ENCODE measurements at regions not wholly inside any gene's neighbourhood (a gene's known extent, or its start where the extent isn't known, plus 50 kb on each side); places are given as distances from the start of the nearest gene placed in this dataset.
"Not testable (repeated sequence)": the region's sequence is repeated elsewhere in the genome, so short reads cannot be mapped to it uniquely, and the experiment has no call there.

GRCh38 chr13:50159607-50160006 lies 144.4 kb downstream of the KCNRG start:
- H3K9me3 ChIP-seq (ENCODE audit: control insufficient read depth, low read length): no peaks in the 10 kb centered on the region

GRCh38 chr13:50161052-50161451 lies 145.8 kb downstream of the KCNRG start:
- Histone ChIP-seq H3K4me1 (ENCODE audit: control insufficient read depth, insufficient read depth, low read length) (peaks cover 25% of the 10 kb centered on the region), H3K9me3 (ENCODE audit: control insufficient read depth, low read length) (no peaks in the 10 kb centered on the region), H3K27me3 (replicated peaks; ENCODE audit: control insufficient read depth, insufficient read depth, low read length) (no peaks in the 10 kb centered on the region), H3K9ac (ENCODE audit: low read length) (no peak overlapping the region), H3K36me3 (ENCODE audit: control insufficient read depth, insufficient read depth, low read length, severe bottlenecking) (no peaks in the 10 kb centered on the region), H3K4me3 (ENCODE audit: low read length) (no peak overlapping the region)
- no peak for DNase-seq (ENCODE audit: low read depth)

More at GRCh38 chr13:50159607-50160006, 144.4 kb downstream of the KCNRG start:
- no peak overlapping the region for H3K9ac ChIP-seq (ENCODE audit: low read length)
- DNase-seq (ENCODE audit: low read depth): no peak
- peaks cover 27% of the 10 kb centered on the region for H3K4me1 ChIP-seq (ENCODE audit: control insufficient read depth, insufficient read depth, low read length)
- no peaks in the 10 kb centered on the region for H3K27me3 ChIP-seq (replicated peaks; ENCODE audit: control insufficient read depth, insufficient read depth, low read length)
- no peaks in the 10 kb centered on the region for H3K36me3 ChIP-seq (ENCODE audit: control insufficient read depth, insufficient read depth, low read length, severe bottlenecking)
- no peak overlapping the region for H3K4me3 ChIP-seq (ENCODE audit: low read length)

GRCh38 chr13:50162001-50162400 lies 146.8 kb downstream of the KCNRG start:
- H3K36me3 ChIP-seq (ENCODE audit: control insufficient read depth, insufficient read depth, low read length, severe bottlenecking): no peaks in the 10 kb centered on the region
- no peaks in the 10 kb centered on the region for H3K27me3 ChIP-seq (replicated peaks; ENCODE audit: control insufficient read depth, insufficient read depth, low read length)
- H3K4me3 ChIP-seq (ENCODE audit: low read length): no peak overlapping the region
- H3K9me3 ChIP-seq (ENCODE audit: control insufficient read depth, low read length): no peaks in the 10 kb centered on the region
- DNase-seq (ENCODE audit: low read depth): no peak
- peaks cover 15% of the 10 kb centered on the region for H3K4me1 ChIP-seq (ENCODE audit: control insufficient read depth, insufficient read depth, low read length)
- no peak overlapping the region for H3K9ac ChIP-seq (ENCODE audit: low read length)

GRCh38 chr13:50162567-50162966 lies 147.3 kb downstream of the KCNRG start:
- H3K4me3 ChIP-seq (ENCODE audit: low read length): no peak overlapping the region
- H3K4me1 ChIP-seq (ENCODE audit: control insufficient read depth, insufficient read depth, low read length): peaks cover 11% of the 10 kb centered on the region
- no peaks in the 10 kb centered on the region for H3K27me3 ChIP-seq (replicated peaks; ENCODE audit: control insufficient read depth, insufficient read depth, low read length)
- no peak for DNase-seq (ENCODE audit: low read depth)
- H3K9me3 ChIP-seq (ENCODE audit: control insufficient read depth, low read length): no peaks in the 10 kb centered on the region
- H3K36me3 ChIP-seq (ENCODE audit: control insufficient read depth, insufficient read depth, low read length, severe bottlenecking): no peaks in the 10 kb centered on the region
- H3K9ac ChIP-seq (ENCODE audit: low read length): no peak overlapping the region

- Histone ChIP-seq H3K4me1 (ENCODE audit: control insufficient read depth, insufficient read depth, low read length) (no peaks in the 10 kb centered on the region), H3K9ac (ENCODE audit: low read length) (no peak overlapping the region), H3K9me3 (ENCODE audit: control insufficient read depth, low read length) (no peaks in the 10 kb centered on the region), H3K27me3 (replicated peaks; ENCODE audit: control insufficient read depth, insufficient read depth, low read length) (no peaks in the 10 kb centered on the region), H3K4me3 (ENCODE audit: low read length) (no peak overlapping the region), H3K36me3 (ENCODE audit: control insufficient read depth, insufficient read depth, low read length, severe bottlenecking) (no peaks in the 10 kb centered on the region)
- DNase-seq (ENCODE audit: low read depth): no peak
Measured at GRCh38 chr13:50167224-50167947, 152.1 kb downstream of the KCNRG start.

- Histone ChIP-seq H3K27me3 (replicated peaks; ENCODE audit: control insufficient read depth, insufficient read depth, low read length) (no peaks in the 10 kb centered on the region), H3K4me1 (ENCODE audit: control insufficient read depth, insufficient read depth, low read length) (no peaks in the 10 kb centered on the region), H3K36me3 (ENCODE audit: control insufficient read depth, insufficient read depth, low read length, severe bottlenecking) (no peaks in the 10 kb centered on the region), H3K9me3 (ENCODE audit: control insufficient read depth, low read length) (no peaks in the 10 kb centered on the region), H3K9ac (ENCODE audit: low read length) (no peak overlapping the region), H3K4me3 (ENCODE audit: low read length) (no peak overlapping the region)
- DNase-seq (ENCODE audit: low read depth): no peak
Measured at GRCh38 chr13:50167967-50168366, 152.7 kb downstream of the KCNRG start.

- Histone ChIP-seq H3K9me3 (ENCODE audit: control insufficient read depth, low read length) (no peaks in the 10 kb centered on the region), H3K4me3 (ENCODE audit: low read length) (no peak overlapping the region), H3K9ac (ENCODE audit: low read length) (no peak overlapping the region), H3K4me1 (ENCODE audit: control insufficient read depth, insufficient read depth, low read length) (no peaks in the 10 kb centered on the region), H3K27me3 (replicated peaks; ENCODE audit: control insufficient read depth, insufficient read depth, low read length) (no peaks in the 10 kb centered on the region), H3K36me3 (ENCODE audit: control insufficient read depth, insufficient read depth, low read length, severe bottlenecking) (no peaks in the 10 kb centered on the region)
- DNase-seq (ENCODE audit: low read depth): no peak
Measured at GRCh38 chr13:50168786-50169185, 153.5 kb downstream of the KCNRG start.

- H3K4me1 ChIP-seq (ENCODE audit: control insufficient read depth, insufficient read depth, low read length): no peaks in the 10 kb centered on the region
- H3K36me3 ChIP-seq (ENCODE audit: control insufficient read depth, insufficient read depth, low read length, severe bottlenecking): no peaks in the 10 kb centered on the region
- DNase-seq (ENCODE audit: low read depth): peak; percentile 36
- no peak overlapping the region for H3K4me3 ChIP-seq (ENCODE audit: low read length)
- no peaks in the 10 kb centered on the region for H3K27me3 ChIP-seq (replicated peaks; ENCODE audit: control insufficient read depth, insufficient read depth, low read length)
- no peak overlapping the region for H3K9ac ChIP-seq (ENCODE audit: low read length)
- no peaks in the 10 kb centered on the region for H3K9me3 ChIP-seq (ENCODE audit: control insufficient read depth, low read length)
Measured at GRCh38 chr13:50170447-50171037, 155.3 kb downstream of the KCNRG start.

GRCh38 chr13:50171590-50172282 lies 156.5 kb downstream of the KCNRG start:
- Histone ChIP-seq H3K36me3 (ENCODE audit: control insufficient read depth, insufficient read depth, low read length, severe bottlenecking) (no peaks in the 10 kb centered on the region), H3K27me3 (replicated peaks; ENCODE audit: control insufficient read depth, insufficient read depth, low read length) (no peaks in the 10 kb centered on the region), H3K9me3 (ENCODE audit: control insufficient read depth, low read length) (no peaks in the 10 kb centered on the region), H3K9ac (ENCODE audit: low read length) (no peak overlapping the region), H3K4me1 (ENCODE audit: control insufficient read depth, insufficient read depth, low read length) (no peaks in the 10 kb centered on the region), H3K4me3 (ENCODE audit: low read length) (no peak overlapping the region)
- peak; percentile 25 for DNase-seq (ENCODE audit: low read depth)

GRCh38 chr13:50173045-50173444 lies 157.8 kb downstream of the KCNRG start:
- H3K9ac ChIP-seq (ENCODE audit: low read length); H3K36me3 ChIP-seq (ENCODE audit: control insufficient read depth, insufficient read depth, low read length, severe bottlenecking); H3K27me3 ChIP-seq (replicated peaks; ENCODE audit: control insufficient read depth, insufficient read depth, low read length); H3K9me3 ChIP-seq (ENCODE audit: control insufficient read depth, low read length); H3K4me3 ChIP-seq (ENCODE audit: low read length); DNase-seq (ENCODE audit: low read depth); H3K4me1 ChIP-seq (ENCODE audit: control insufficient read depth, insufficient read depth, low read length): not testable (repeated sequence)

- Histone ChIP-seq H3K36me3 (ENCODE audit: control insufficient read depth, insufficient read depth, low read length, severe bottlenecking) (no peaks in the 10 kb centered on the region), H3K4me1 (ENCODE audit: control insufficient read depth, insufficient read depth, low read length) (no peaks in the 10 kb centered on the region), H3K4me3 (ENCODE audit: low read length) (no peak overlapping the region), H3K27me3 (replicated peaks; ENCODE audit: control insufficient read depth, insufficient read depth, low read length) (no peaks in the 10 kb centered on the region), H3K9ac (ENCODE audit: low read length) (no peak overlapping the region), H3K9me3 (ENCODE audit: control insufficient read depth, low read length) (no peaks in the 10 kb centered on the region)
- DNase-seq (ENCODE audit: low read depth): no peak
Measured at GRCh38 chr13:50174630-50175029, 159.4 kb downstream of the KCNRG start.
